HepG2 (cell line): ENCODE measurements at regions not wholly inside any gene's neighbourhood (a gene's known extent, or its start where the extent isn't known, plus 50 kb on each side); places are given as distances from the start of the nearest gene placed in this dataset.

ENCODE experiments used
- ATAC-seq: fragments of 200-7000 bp; cut with Tn5 transposase; 3 replicates; pipeline ENCODE4 v1.9.1; 2020; ENCODE audit warnings: mild to moderate bottlenecking, moderate library complexity
- BruUV-seq: library from RNA; stranded (reverse); fragments of 400-500 nt; replicated peaks from 2 replicates; lab custom pipeline; 2021; lab: Mats Ljungman, UMichigan
- CTCF ChIA-PET: fragments of 300-600 bp; formaldehyde crosslinking; extraction: SDS; loops from one replicate; lab custom pipeline; 2021; ENCODE audit warnings: low total read pairs, inconsistent platforms, low intra/inter-chr PET ratio; lab: Yijun Ruan, JAX
- POLR2A ChIA-PET: fragments of 350-600 bp; sonication (Branson Sonifier 250); formaldehyde crosslinking; loops from one replicate; lab custom pipeline; 2020; ENCODE audit warnings: antibody characterized with exemption, inconsistent platforms; lab: Yijun Ruan, JAX
- DNase-seq: peaks from one replicate; pipeline ENCODE4 v3.0.0-alpha.2; 2015; ENCODE audit warnings: low spot score
- FAIRE-seq: peaks from 3 replicates; lab custom pipeline; 2011; peaks lifted over from hg19 to GRCh38; lab: Jason Lieb, UNC
- H2AFZ ChIP-seq: one replicate; pipeline ENCODE4 v1.6.1; 2011; ENCODE audit warnings: low read length, inconsistent platforms
- H3K27ac ChIP-seq: fragments of 300-600 bp; 3 replicates; pipeline ENCODE4 v1.8.0; 2011; ENCODE audit warnings: mixed run types, mild to moderate bottlenecking, mixed read lengths, low read length, inconsistent platforms; ENCODE audit not compliant: insufficient read depth; ENCODE audit errors: extremely low read length
- H3K27me3 ChIP-seq, 2 experiments: fragments of 200-600 bp in 1 of 2; 2 replicates in 1 of 2; 3 replicates in 1 of 2; pipeline versions ENCODE4 v1.6.0 to v1.8.0; 2011; ENCODE audit warnings: low read length in 2 of 2, mild to moderate bottlenecking in 2 of 2, moderate library complexity in 2 of 2, inconsistent platforms in 1 of 2; ENCODE audit not compliant: insufficient read depth in 2 of 2, control insufficient read depth in 1 of 2
- H3K36me3 ChIP-seq, 2 experiments: fragments of 200-600 bp in 1 of 2; replicated peaks in 1 of 2; 2 replicates in 1 of 2; 3 replicates in 1 of 2; pipeline versions ENCODE4 v1.5.1 to v1.8.0; 2011; ENCODE audit warnings: low read length in 2 of 2, inconsistent platforms in 1 of 2; ENCODE audit not compliant: insufficient read depth in 2 of 2, control insufficient read depth in 1 of 2
- H3K4me1 ChIP-seq: 2 replicates; pipeline ENCODE4 v1.5.1; 2012; ENCODE audit warnings: low read length, inconsistent platforms; ENCODE audit not compliant: insufficient read depth
- H3K4me2 ChIP-seq: 2 replicates; pipeline ENCODE4 v1.6.0; 2011; ENCODE audit warnings: low read depth, low read length, inconsistent platforms
- H3K4me3 ChIP-seq, 3 experiments: fragments of 200-600 bp in 1 of 3; sonication (generic), shearing (Covaris generic) in 1 of 3; replicated peaks in 1 of 3; 2 replicates each; pipeline ENCODE4 v1.5.1; 2011 to 2016; ENCODE audit warnings: low read length in 3 of 3, inconsistent platforms in 2 of 3, low read depth in 2 of 3, mild to moderate bottlenecking in 2 of 3, control low read depth in 1 of 3, mixed read lengths in 1 of 3; ENCODE audit not compliant: insufficient read depth in 1 of 3
- H3K79me2 ChIP-seq: one replicate; pipeline ENCODE4 v1.6.1; 2011; ENCODE audit warnings: low read length, inconsistent platforms; ENCODE audit not compliant: insufficient read depth
- H3K9ac ChIP-seq: 2 replicates; pipeline ENCODE4 v1.6.0; 2011; ENCODE audit warnings: mild to moderate bottlenecking, low read depth, low read length, inconsistent platforms; ENCODE audit not compliant: insufficient read depth
- H3K9me3 ChIP-seq: 2 replicates; pipeline ENCODE4 v1.5.1; 2012; ENCODE audit warnings: mild to moderate bottlenecking, low read length
- H4K20me1 ChIP-seq: 2 replicates; pipeline ENCODE4 v1.6.0; 2011; ENCODE audit warnings: inconsistent platforms, mild to moderate bottlenecking, low read length, moderate library complexity; ENCODE audit not compliant: insufficient read depth
- ATF6 ChIP-seq: sonication (generic); formaldehyde crosslinking; conservative IDR thresholded peaks from 2 replicates; pipeline ENCODE4 v1.4.0; 2020; ENCODE audit warnings: missing genetic modification reagents
- BRD4 ChIP-seq: sonication (generic); formaldehyde crosslinking; IDR thresholded peaks from 2 replicates; pipeline ENCODE4 v1.4.0; 2020; ENCODE audit warnings: missing genetic modification reagents
- HMG20B ChIP-seq: conservative IDR thresholded peaks from 2 replicates; pipeline ENCODE4 v1.6.1; 2016; ENCODE audit warnings: missing genetic modification reagents, missing compliant biosample characterization
- PTBP1 ChIP-seq: fragments of 200-400 bp; formaldehyde crosslinking; IDR thresholded peaks from 2 replicates; pipeline ENCODE4 v1.6.1; 2018; ENCODE audit warnings: low read length, low read depth; ENCODE audit not compliant: poor library complexity, severe bottlenecking
- REXO4 ChIP-seq: sonication (generic); formaldehyde crosslinking; IDR thresholded peaks from 2 replicates; pipeline ENCODE4 v1.8.0; 2022; ENCODE audit warnings: missing genetic modification reagents, mild to moderate bottlenecking, borderline replicate concordance
- SPEN ChIP-seq: sonication (generic); formaldehyde crosslinking; IDR thresholded peaks from 2 replicates; pipeline ENCODE4 v1.5.1; 2020; ENCODE audit warnings: low read depth, mild to moderate bottlenecking, missing genetic modification reagents
- ZNF382 ChIP-seq: sonication (generic); formaldehyde crosslinking; IDR thresholded peaks from 2 replicates; pipeline ENCODE4 v1.5.0; 2020; ENCODE audit warnings: missing genetic modification reagents, mild to moderate bottlenecking, borderline replicate concordance
- ZNF512 ChIP-seq: sonication (generic); formaldehyde crosslinking; IDR thresholded peaks from 2 replicates; pipeline ENCODE4 v1.4.0; 2020; ENCODE audit warnings: mild to moderate bottlenecking, missing genetic modification reagents
- ZNF598 ChIP-seq: sonication (generic); formaldehyde crosslinking; IDR thresholded peaks from 2 replicates; pipeline ENCODE4 v1.5.1; 2020; ENCODE audit warnings: mild to moderate bottlenecking, missing genetic modification reagents, borderline replicate concordance
- ZNF720 ChIP-seq: sonication (generic); formaldehyde crosslinking; IDR thresholded peaks from 2 replicates; pipeline ENCODE4 v1.4.0; 2020; ENCODE audit warnings: missing genetic modification reagents
- ZNF781 ChIP-seq: sonication (generic); formaldehyde crosslinking; IDR thresholded peaks from 2 replicates; pipeline ENCODE4 v1.5.1; 2020; ENCODE audit warnings: borderline replicate concordance, mild to moderate bottlenecking, missing genetic modification reagents; ENCODE audit errors: not compliant biosample characterization
- ZNF891 ChIP-seq: sonication (generic); formaldehyde crosslinking; IDR thresholded peaks from 2 replicates; pipeline ENCODE4 v1.5.0; 2020; ENCODE audit warnings: mild to moderate bottlenecking, missing genetic modification reagents
- ZSCAN12 ChIP-seq: sonication (generic); formaldehyde crosslinking; IDR thresholded peaks from 2 replicates; pipeline ENCODE4 v1.9.0; 2021; ENCODE audit warnings: mild to moderate bottlenecking, missing genetic modification reagents
- WGBS: methylation state at CpG from one replicate; pipeline ENCODE4 v1.1.6; 2017; ENCODE audit warnings: low lambda C conversion rate; 5-methylcytosine and 5-hydroxymethylcytosine counted together
- in situ Hi-C: cut with HindIII; loops from 2 replicates; pipeline ENCODE4 v1.10.0; 2017; ENCODE audit warnings: low pct_unique_long_range_greater_than_20kb; ENCODE audit not compliant: extremely low pct_ligation_motif_present
- intact Hi-C: fragments of 100-400 bp; cut with micrococcal nuclease; formaldehyde crosslinking; loops from one replicate; pipeline ENCODE4 v1.10.0; 2022; ENCODE audit not compliant: unreplicated experiment

- no peak for TF ChIP-seq REXO4 (CRISPR knock-in tag)
Observed at GRCh38 chr19:30154410-30154809, 212.4 kb downstream of the URI1 start (continued).

- ATAC-seq (no peak), FAIRE-seq (no peak), DNase-seq (no peak)
- no peaks in the 10 kb centered on the region for H3K9me3 ChIP-seq
- 14% methylated on average over 18 of the region's 21 CpGs for WGBS
- ChIA-PET CTCF (no interaction called here), POLR2A (no interaction called here)
- H3K4me1 ChIP-seq, result no peaks in the 10 kb centered on the region
- H4K20me1 ChIP-seq, result no peaks in the 10 kb centered on the region
- TF ChIP-seq ZNF382 (CRISPR knock-in tag) (no peak), ZNF891 (CRISPR knock-in tag) (no peak), ZNF781 (CRISPR knock-in tag) (no peak), SPEN (CRISPR knock-in tag) (no peak), ZSCAN12 (CRISPR knock-in tag) (no peak)
- intact Hi-C loops, result no loop called here
- no peak overlapping the region for H3K4me3 ChIP-seq
- in situ Hi-C loops, result no loop called here
- no peaks in the 10 kb centered on the region for H3K36me3 ChIP-seq
- H3K27me3 ChIP-seq, result peaks cover 0 to 18% of the 10 kb centered on the region in 2 experiments; a peak in 1 of 5 replicates
- no peak overlapping the region for H3K4me2 ChIP-seq
- no peak overlapping the region for H2AFZ ChIP-seq
- no peak overlapping the region for H3K9ac ChIP-seq
- BruUV-seq, result no TSS peak
- no peak overlapping the region for H3K27ac ChIP-seq
- no peaks in the 10 kb centered on the region for H3K79me2 ChIP-seq
Observed at GRCh38 chr19:30155381-30156200, 213.6 kb downstream of the URI1 start.

GRCh38 chr19:30156646-30157045 lies 214.6 kb downstream of the URI1 start:
- no TSS peak for BruUV-seq
- TF ChIP-seq ZNF512 (CRISPR knock-in tag), result no peak
- TF ChIP-seq ZNF598 (CRISPR knock-in tag), result no peak
- no peak for TF ChIP-seq ZNF720 (CRISPR knock-in tag)
- no peak for TF ChIP-seq BRD4 (CRISPR knock-in tag)
- no peak for TF ChIP-seq ATF6 (CRISPR knock-in tag)
- no peak for TF ChIP-seq PTBP1
- TF ChIP-seq HMG20B, result no peak

More at GRCh38 chr19:30156646-30157045, 214.6 kb downstream of the URI1 start:
- H3K27ac ChIP-seq, result no peak overlapping the region
- no peaks in the 10 kb centered on the region for H3K9me3 ChIP-seq
- H3K4me2 ChIP-seq, result no peak overlapping the region
- ATAC-seq, result no peak
- H3K4me1 ChIP-seq, result no peaks in the 10 kb centered on the region
- H3K79me2 ChIP-seq, result no peaks in the 10 kb centered on the region
- POLR2A ChIA-PET, result no interaction called here
- H4K20me1 ChIP-seq, result no peaks in the 10 kb centered on the region
- CTCF ChIA-PET, result no interaction called here
- no peak overlapping the region for H3K4me3 ChIP-seq
- no peak for DNase-seq
- intact Hi-C loops (no loop called here), in situ Hi-C loops (no loop called here)
- peaks cover 0 to 23% of the 10 kb centered on the region in 2 experiments; a peak in 2 of 5 replicates for H3K27me3 ChIP-seq
- H3K36me3 ChIP-seq, result no peaks in the 10 kb centered on the region
- H2AFZ ChIP-seq, result no peak overlapping the region
- no peak overlapping the region for H3K9ac ChIP-seq
- FAIRE-seq, result no peak
- WGBS, result 17% methylated on average over 2 of the region's 8 CpGs
